ENCODE measurements at regions not wholly inside any gene's neighbourhood (a gene's known extent, or its start where the extent isn't known, plus 50 kb on each side); places are given as distances from the start of the nearest gene placed in this dataset.
"Not testable (repeated sequence)": the region's sequence is repeated elsewhere in the genome, so short reads cannot be mapped to it uniquely, and the experiment has no call there.

- TF ChIP-seq CTCF (IDR thresholded peaks at IDR 0.05); ZFX (IDR thresholded peaks at IDR 0.05; ENCODE audit: borderline replicate concordance): not testable (repeated sequence)
These were observed 1535.5 kb downstream of the KHDRBS2 start for GRCh38 chr6:60750353-60751081.

Data from 22Rv1 (cell line).